SK-N-SH (cell line): ENCODE measurements at regions not wholly inside any gene's neighbourhood (a gene's known extent, or its start where the extent isn't known, plus 50 kb on each side); places are given as distances from the start of the nearest gene placed in this dataset.

Experiments used
- CTCF ChIP-seq: fragments of 200-600 bp; sonication (generic); IDR thresholded peaks from 2 replicates; pipeline ENCODE4 v1.6.1; 2017; ENCODE audit warnings: antibody characterized with exemption, mild to moderate bottlenecking, moderate library complexity
- NRF1 ChIP-seq: IDR thresholded peaks from 2 replicates; pipeline ENCODE4 v1.6.1; 2012; ENCODE audit warnings: low read depth, mild to moderate bottlenecking, low read length
- POLR2AphosphoS5 ChIP-seq: IDR thresholded peaks from 2 replicates; pipeline ENCODE4 v1.6.1; 2012; ENCODE audit warnings: low read depth, low read length
- TCF12 ChIP-seq: IDR thresholded peaks from 2 replicates; pipeline ENCODE4 v1.4.0; 2012
- TF ChIP-seq, protein P1 (sequence below): IDR thresholded peaks from 2 replicates; pipeline ENCODE4 v1.4.0; 2012; ENCODE audit warnings: low read depth

GRCh38 chr1:218836264-218836663 is 337.4 kb upstream of the LYPLAL1 start:
- no peak for TF ChIP-seq CTCF
- TF ChIP-seq POLR2AphosphoS5, result no peak
- no peak for TF ChIP-seq NRF1
- no peak for TF ChIP-seq TCF12
- TF ChIP-seq, protein P1, sequence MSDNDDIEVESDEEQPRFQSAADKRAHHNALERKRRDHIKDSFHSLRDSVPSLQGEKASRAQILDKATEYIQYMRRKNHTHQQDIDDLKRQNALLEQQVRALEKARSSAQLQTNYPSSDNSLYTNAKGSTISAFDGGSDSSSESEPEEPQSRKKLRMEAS, result no peak
